DND-41 (cell line): ENCODE measurements at regions not wholly inside any gene's neighbourhood (a gene's known extent, or its start where the extent isn't known, plus 50 kb on each side); places are given as distances from the start of the nearest gene placed in this dataset.

Experiments used
- ATAC-seq: fragments of 200-7000 bp; cut with Tn5 transposase; 3 replicates; pipeline ENCODE4 v1.9.1; 2021; ENCODE audit warnings: low read depth; ENCODE audit not compliant: insufficient read depth
- DNase-seq: peaks from one replicate; pipeline ENCODE4 v3.0.0-alpha.2; 2020
- H2AFZ ChIP-seq: 2 replicates; pipeline ENCODE4 v1.6.0; 2012; ENCODE audit warnings: low read depth, low read length
- H3K27ac ChIP-seq: 2 replicates; pipeline ENCODE4 v1.5.1; 2012; ENCODE audit warnings: low read length, inconsistent platforms
- H3K27me3 ChIP-seq: fragments of 200-600 bp; sonication (generic); 2 replicates; pipeline ENCODE4 v1.6.0; 2012; ENCODE audit warnings: low read length, mild to moderate bottlenecking, inconsistent platforms; ENCODE audit not compliant: insufficient read depth, poor library complexity
- H3K36me3 ChIP-seq: 2 replicates; pipeline ENCODE4 v1.5.1; 2012; ENCODE audit warnings: low read length, inconsistent platforms; ENCODE audit not compliant: insufficient read depth
- H3K4me1 ChIP-seq: 2 replicates; pipeline ENCODE4 v1.5.1; 2012; ENCODE audit warnings: mild to moderate bottlenecking, low read length; ENCODE audit not compliant: insufficient read depth
- H3K4me2 ChIP-seq: 2 replicates; pipeline ENCODE4 v1.6.0; 2012; ENCODE audit warnings: mild to moderate bottlenecking, moderate library complexity, low read length, inconsistent platforms; ENCODE audit not compliant: insufficient read depth
- H3K4me3 ChIP-seq, 2 experiments: fragments of 200-600 bp in 1 of 2; shearing (Covaris generic) in 1 of 2; 2 replicates each; pipeline ENCODE4 v1.5.1; 2012 to 2016; ENCODE audit warnings: inconsistent platforms in 2 of 2, low read length in 2 of 2, mild to moderate bottlenecking in 2 of 2, low read depth in 1 of 2, moderate library complexity in 1 of 2
- H3K79me2 ChIP-seq: 2 replicates; pipeline ENCODE4 v1.6.0; 2012; ENCODE audit warnings: low read length, inconsistent platforms; ENCODE audit not compliant: insufficient read depth
- H3K9ac ChIP-seq: 2 replicates; pipeline ENCODE4 v1.6.0; 2012; ENCODE audit warnings: low read depth, mild to moderate bottlenecking, inconsistent platforms, low read length, moderate library complexity
- H3K9me3 ChIP-seq: 2 replicates; pipeline ENCODE4 v1.5.1; 2012; ENCODE audit warnings: low read length, moderate library complexity, mild to moderate bottlenecking, inconsistent platforms; ENCODE audit not compliant: insufficient read depth, severe bottlenecking
- H4K20me1 ChIP-seq: 2 replicates; pipeline ENCODE4 v1.6.0; 2012; ENCODE audit warnings: low read length; ENCODE audit not compliant: insufficient read depth
- CTCF ChIP-seq: IDR thresholded peaks from 2 replicates; pipeline ENCODE4 v1.5.1; 2012; ENCODE audit warnings: borderline replicate concordance, low read length, moderate library complexity, mild to moderate bottlenecking; ENCODE audit not compliant: poor library complexity, severe bottlenecking; ENCODE audit errors: extremely low read depth
- EZH2 ChIP-seq: IDR thresholded peaks from 3 replicates; pipeline ENCODE4 v1.6.1; 2012; ENCODE audit warnings: borderline replicate concordance, low read depth, mild to moderate bottlenecking, moderate library complexity, low read length, inconsistent platforms; ENCODE audit not compliant: severe bottlenecking

GRCh38 chr9:17930071-17930470, 351.2 kb downstream of the SH3GL2 start:
- no peak for DNase-seq
- H3K9me3 ChIP-seq = no peaks in the 10 kb centered on the region

GRCh38 chr9:17936365-17936764, 357.5 kb downstream of the SH3GL2 start:
- no peaks in the 10 kb centered on the region for H3K79me2 ChIP-seq
- H2AFZ ChIP-seq = no peak overlapping the region
- no peak overlapping the region for H3K4me2 ChIP-seq
- no peak for TF ChIP-seq CTCF
- no peak for TF ChIP-seq EZH2
- H4K20me1 ChIP-seq = no peaks in the 10 kb centered on the region
- no peaks in the 10 kb centered on the region for H3K4me1 ChIP-seq
- H3K4me3 ChIP-seq = no peak overlapping the region
- H3K27ac ChIP-seq = no peak overlapping the region
- DNase-seq (no peak), ATAC-seq (no peak)
- no peaks in the 10 kb centered on the region for H3K9me3 ChIP-seq
- H3K9ac ChIP-seq = no peak overlapping the region
- no peaks in the 10 kb centered on the region for H3K36me3 ChIP-seq
- no peaks in the 10 kb centered on the region for H3K27me3 ChIP-seq

More at GRCh38 chr9:17930071-17930470, 351.2 kb downstream of the SH3GL2 start:
- Histone ChIP-seq H4K20me1 (no peaks in the 10 kb centered on the region), H3K4me2 (no peak overlapping the region), H3K27me3 (no peaks in the 10 kb centered on the region), H3K9ac (no peak overlapping the region), H3K4me1 (no peaks in the 10 kb centered on the region), H3K79me2 (no peaks in the 10 kb centered on the region), H3K4me3 (no peak overlapping the region), H3K27ac (no peak overlapping the region), H3K36me3 (no peaks in the 10 kb centered on the region), H2AFZ (no peak overlapping the region)
- ATAC-seq = no peak
- no peak for TF ChIP-seq CTCF
- TF ChIP-seq EZH2 = no peak

- Histone ChIP-seq H3K4me1 (no peaks in the 10 kb centered on the region), H3K36me3 (no peaks in the 10 kb centered on the region), H3K9ac (no peak overlapping the region), H3K4me2 (no peak overlapping the region), H2AFZ (no peak overlapping the region), H3K79me2 (no peaks in the 10 kb centered on the region), H3K4me3 (no peak overlapping the region), H3K27me3 (no peaks in the 10 kb centered on the region), H4K20me1 (no peaks in the 10 kb centered on the region), H3K9me3 (no peaks in the 10 kb centered on the region), H3K27ac (no peak overlapping the region)
- DNase-seq (no peak), ATAC-seq (no peak)
- TF ChIP-seq CTCF (no peak), EZH2 (no peak)
These were observed 359.3 kb downstream of the SH3GL2 start for GRCh38 chr9:17938035-17938655.
